NCI-H526 (cell line): ENCODE measurements at regions not wholly inside any gene's neighbourhood (a gene's known extent, or its start where the extent isn't known, plus 50 kb on each side); places are given as distances from the start of the nearest gene placed in this dataset.
A peak's percentile ranks its signal among the peaks of the same experiment; 100 is the strongest.

Source experiments
- DNase-seq, 2 experiments: peaks; one replicate each; lab custom pipeline; 2025; lab: John Stamatoyannopoulos, UW

GRCh38 chr11:8740129-8740528 is 57.5 kb downstream of the RPL27A start:
- no peak for DNase-seq

GRCh38 chr11:8744423-8744822 is 61.8 kb downstream of the RPL27A start:
- no peak for DNase-seq

GRCh38 chr11:8745431-8746253 is 63.0 kb downstream of the RPL27A start:
- no peak for DNase-seq

GRCh38 chr11:8746331-8746974 is 63.9 kb downstream of the RPL27A start:
- no peak for DNase-seq

GRCh38 chr11:8747173-8747572 is 64.6 kb downstream of the RPL27A start:
- DNase-seq: no peak

GRCh38 chr11:8748317-8748716 is 65.7 kb downstream of the RPL27A start:
- no peak for DNase-seq

GRCh38 chr11:8749202-8749601 is 66.6 kb downstream of the RPL27A start:
- DNase-seq: no peak

GRCh38 chr11:8754241-8754640 is 71.6 kb downstream of the RPL27A start:
- DNase-seq: no peak

GRCh38 chr11:8756201-8756600 is 73.6 kb downstream of the RPL27A start:
- DNase-seq: no peak

- no peak for DNase-seq
Observed at GRCh38 chr11:8757047-8757446, 74.5 kb downstream of the RPL27A start.

- DNase-seq: no peak
Observed at GRCh38 chr11:8757533-8757932, 74.9 kb downstream of the RPL27A start.

GRCh38 chr11:8758619-8759169 is 76.1 kb downstream of the RPL27A start:
- no peak for DNase-seq

GRCh38 chr11:8759634-8760033 is 77.0 kb downstream of the RPL27A start:
- DNase-seq: no peak

GRCh38 chr11:8760896-8761295 is 78.3 kb downstream of the RPL27A start:
- DNase-seq: no peak

- peak in 1 of 2 experiments; percentile 12 for DNase-seq
Observed at GRCh38 chr11:8763070-8763685, 80.6 kb downstream of the RPL27A start.

- DNase-seq: no peak
Observed at GRCh38 chr11:8765294-8765693, 82.7 kb downstream of the RPL27A start.

- no peak for DNase-seq
Observed at GRCh38 chr11:8766043-8766987, 83.7 kb downstream of the RPL27A start.

- no peak for DNase-seq
Observed at GRCh38 chr11:8766988-8767374, 84.4 kb downstream of the RPL27A start.

- DNase-seq: no peak
Observed at GRCh38 chr11:8767466-8768142, 85.0 kb downstream of the RPL27A start.

- DNase-seq: no peak
Observed at GRCh38 chr11:8768625-8769333, 86.2 kb downstream of the RPL27A start.
